ENCODE measurements at regions not wholly inside any gene's neighbourhood (a gene's known extent, or its start where the extent isn't known, plus 50 kb on each side); places are given as distances from the start of the nearest gene placed in this dataset.

DNA sequence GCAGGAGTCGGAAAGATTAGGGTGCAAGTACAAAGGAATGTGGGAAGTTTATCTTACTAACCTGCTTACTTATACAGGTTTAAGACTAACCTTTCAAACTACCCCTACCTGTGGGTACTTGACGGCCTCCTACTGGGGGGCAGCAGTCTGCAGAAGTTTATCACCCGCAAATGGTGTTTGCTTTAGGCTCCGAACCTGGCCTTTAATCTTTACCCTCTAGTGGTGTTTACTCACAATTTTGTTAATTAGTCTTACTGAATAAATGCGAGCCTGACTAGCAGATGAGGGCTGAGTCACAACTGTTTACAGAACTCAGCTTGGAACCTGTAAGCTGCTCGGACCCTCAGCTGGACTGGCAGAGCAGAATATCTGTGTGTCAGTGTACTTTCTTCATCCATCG lies 204.2 kb upstream of the GPRIN3 start:
- TF ChIP-seq, protein P1, sequence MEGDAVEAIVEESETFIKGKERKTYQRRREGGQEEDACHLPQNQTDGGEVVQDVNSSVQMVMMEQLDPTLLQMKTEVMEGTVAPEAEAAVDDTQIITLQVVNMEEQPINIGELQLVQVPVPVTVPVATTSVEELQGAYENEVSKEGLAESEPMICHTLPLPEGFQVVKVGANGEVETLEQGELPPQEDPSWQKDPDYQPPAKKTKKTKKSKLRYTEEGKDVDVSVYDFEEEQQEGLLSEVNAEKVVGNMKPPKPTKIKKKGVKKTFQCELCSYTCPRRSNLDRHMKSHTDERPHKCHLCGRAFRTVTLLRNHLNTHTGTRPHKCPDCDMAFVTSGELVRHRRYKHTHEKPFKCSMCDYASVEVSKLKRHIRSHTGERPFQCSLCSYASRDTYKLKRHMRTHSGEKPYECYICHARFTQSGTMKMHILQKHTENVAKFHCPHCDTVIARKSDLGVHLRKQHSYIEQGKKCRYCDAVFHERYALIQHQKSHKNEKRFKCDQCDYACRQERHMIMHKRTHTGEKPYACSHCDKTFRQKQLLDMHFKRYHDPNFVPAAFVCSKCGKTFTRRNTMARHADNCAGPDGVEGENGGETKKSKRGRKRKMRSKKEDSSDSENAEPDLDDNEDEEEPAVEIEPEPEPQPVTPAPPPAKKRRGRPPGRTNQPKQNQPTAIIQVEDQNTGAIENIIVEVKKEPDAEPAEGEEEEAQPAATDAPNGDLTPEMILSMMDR (IDR thresholded peaks at IDR 0.05): no peak
- no peak for TF ChIP-seq POLR2A (IDR thresholded peaks at IDR 0.05)
